ENCODE measurements at regions not wholly inside any gene's neighbourhood (a gene's known extent, or its start where the extent isn't known, plus 50 kb on each side); places are given as distances from the start of the nearest gene placed in this dataset.

DNA sequence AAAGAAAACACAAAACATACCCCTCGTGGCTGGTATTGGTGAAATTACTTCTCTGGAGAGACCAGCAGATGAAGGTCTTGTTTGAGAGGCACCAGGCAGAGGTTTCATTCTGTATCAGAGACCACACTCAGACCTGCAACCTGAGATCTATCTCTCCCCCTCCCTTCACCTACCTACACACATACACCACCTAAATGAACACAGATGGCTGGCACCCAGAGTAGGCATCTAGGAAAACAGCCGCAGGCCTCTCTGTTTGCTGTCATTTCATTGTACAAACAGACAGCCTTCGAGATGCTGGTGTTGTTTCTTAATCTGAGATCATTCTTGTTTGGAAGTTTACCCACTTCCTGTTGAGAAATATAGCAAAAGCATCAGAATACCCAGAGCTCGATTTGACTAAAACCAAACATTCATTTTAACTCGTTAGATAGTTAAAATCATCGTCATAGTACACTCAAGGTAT is 173.9 kb upstream of the SLC25A13 start:
- no peak for DNase-seq (ENCODE audit: low read depth in 3 of 3, low spot score in 2 of 3)

DNA sequence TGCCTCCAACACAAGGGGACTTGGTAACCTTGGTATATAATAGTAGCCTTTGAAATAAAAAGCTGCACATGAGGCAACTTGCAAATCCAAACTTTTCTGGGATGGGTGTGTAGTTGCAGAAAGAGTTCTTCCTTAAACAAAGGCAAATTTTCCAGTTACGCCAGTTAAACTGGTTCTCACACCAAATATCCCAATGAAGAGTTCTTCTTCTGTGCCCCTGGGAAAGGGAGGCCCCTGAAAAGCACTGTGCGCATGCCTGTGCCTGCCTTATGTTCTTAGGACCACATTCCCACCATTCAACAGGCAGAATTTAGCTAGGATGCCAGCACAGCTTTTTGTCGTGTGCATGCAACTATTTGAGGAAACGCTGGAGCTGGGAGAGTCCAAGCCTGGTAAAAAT is 164.8 kb upstream of the SLC25A13 start:
- DNase-seq (ENCODE audit: low read depth in 3 of 3, low spot score in 2 of 3), result no peak

DNA sequence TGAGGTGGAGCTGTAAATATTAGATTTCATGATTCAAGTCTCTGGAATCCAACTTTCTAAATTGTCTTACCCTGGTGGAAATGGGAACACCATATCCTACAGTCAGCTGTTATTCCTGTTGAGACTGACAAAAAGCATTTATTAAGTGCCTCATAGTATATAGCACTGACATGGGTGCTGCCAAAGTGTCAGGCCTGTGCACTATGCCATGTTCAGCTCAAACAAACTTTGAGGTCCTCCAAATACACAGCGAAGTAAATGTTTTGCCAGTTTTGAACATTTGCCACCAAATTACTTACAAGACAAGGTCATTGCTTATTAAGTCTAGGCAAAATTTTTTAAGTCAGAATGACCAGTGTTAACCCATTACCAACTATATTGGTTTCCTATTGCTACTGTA is 162.9 kb upstream of the SLC25A13 start:
- no peak for DNase-seq (ENCODE audit: low read depth in 3 of 3, low spot score in 2 of 3)

DNA sequence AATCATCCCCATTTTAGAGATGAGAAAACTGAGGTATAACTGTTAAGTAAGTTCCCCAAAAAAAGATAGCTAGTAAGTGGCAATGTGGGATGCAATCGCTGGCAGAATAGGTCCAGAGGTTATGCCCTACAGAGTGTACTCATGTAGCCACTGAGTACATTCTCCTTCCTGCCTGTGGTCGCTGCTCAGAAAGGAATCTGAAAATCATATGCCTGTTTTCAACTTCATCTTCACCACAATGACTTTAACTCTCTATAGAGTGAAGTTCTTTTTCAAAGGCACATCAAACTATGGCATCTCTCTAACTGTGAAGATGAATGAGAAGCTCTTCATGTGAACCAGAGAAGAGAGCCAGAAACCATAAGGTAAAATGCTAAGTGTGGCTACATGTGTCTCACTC is 162.2 kb upstream of the SLC25A13 start:
- no peak for DNase-seq (ENCODE audit: low read depth in 3 of 3, low spot score in 2 of 3)

DNA sequence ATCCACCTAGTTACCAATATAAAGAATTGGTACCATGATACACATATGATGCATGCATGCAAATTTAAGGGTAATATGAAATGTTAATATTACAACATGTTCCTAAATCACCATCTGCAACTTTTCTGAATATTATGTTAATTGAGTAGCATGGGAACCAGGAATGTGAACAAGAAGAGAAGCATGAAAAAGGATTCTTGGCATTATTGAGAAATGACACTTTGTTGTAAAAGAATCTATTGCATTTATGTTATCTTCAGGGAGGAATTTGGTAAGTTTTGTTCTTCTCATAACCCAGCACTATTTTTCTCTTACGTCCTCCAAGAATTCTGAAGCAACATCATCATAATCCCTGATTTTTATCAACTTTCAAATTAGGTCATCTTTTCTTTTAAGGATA is 159.9 kb upstream of the SLC25A13 start:
- no peak for DNase-seq (ENCODE audit: low read depth in 3 of 3, low spot score in 2 of 3)

DNA sequence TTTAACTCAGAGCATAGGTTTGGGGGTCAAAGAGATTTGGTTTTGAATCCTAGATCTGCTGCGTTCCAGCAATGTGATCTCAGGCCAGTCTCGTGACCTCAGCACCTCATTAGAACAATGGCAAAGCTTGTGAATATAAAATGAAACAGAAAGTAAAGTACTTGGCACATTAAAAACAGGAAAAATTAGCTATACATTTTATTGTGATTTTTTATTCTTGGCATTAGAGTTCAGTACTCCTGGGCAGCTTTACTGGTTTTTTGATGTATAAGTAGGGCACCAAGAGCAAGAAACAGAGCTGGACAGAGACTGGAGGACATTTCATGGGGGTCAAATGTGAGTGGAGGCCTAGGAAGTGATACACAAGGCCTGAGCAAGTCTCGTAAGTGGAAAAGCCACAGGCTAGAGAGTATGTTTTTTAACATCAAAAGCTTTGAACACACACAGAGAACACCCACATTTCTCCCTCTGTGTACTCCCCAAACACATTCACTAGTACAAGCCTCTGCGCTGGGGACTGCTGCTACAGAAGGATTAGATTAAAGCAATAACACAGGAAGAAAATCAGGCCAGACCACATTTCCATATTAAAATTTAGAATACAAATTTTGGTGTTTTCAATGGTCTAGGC is 157.2 kb upstream of the SLC25A13 start:
- no peak for DNase-seq (ENCODE audit: low read depth in 3 of 3, low spot score in 2 of 3)

DNA sequence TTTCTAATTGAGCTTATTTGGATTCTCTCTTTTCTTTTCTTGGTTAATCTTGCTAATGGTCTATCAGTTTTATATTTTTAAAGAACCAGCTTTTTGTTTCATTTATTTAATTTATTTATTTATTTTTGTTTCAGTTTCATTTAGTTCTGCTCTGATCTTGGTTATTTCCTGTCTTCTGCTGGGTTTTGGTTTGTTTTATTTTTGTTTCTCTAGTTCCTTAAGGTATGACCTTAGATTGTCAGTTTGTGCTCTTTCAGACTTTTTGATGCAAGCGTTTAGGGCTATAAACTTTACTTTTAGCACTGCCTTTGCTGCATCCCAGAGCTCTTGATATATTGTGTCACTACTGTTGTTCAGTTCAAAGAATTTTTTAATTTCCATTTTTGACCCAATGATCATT is 149.7 kb upstream of the SLC25A13 start:
- no peak for DNase-seq (ENCODE audit: low read depth in 3 of 3, low spot score in 2 of 3)

DNA sequence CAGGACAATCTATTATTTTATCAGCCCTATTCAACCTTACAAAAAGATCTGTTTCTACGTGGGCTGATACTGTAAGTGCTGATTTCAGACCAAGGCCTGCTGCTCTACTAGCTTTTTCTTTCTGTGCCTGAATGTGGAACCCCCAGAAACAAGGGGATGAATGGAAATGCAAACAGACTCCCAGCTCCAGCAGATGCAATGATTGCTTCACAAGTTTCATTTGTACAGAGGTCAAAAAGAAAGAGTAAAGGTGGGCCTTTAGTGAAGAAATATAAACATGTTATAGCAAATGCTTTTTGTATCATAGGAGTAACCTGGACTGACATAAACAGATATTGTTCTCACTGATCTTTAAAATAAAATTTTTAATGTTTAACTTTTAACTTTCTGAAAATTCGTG is 130.2 kb upstream of the SLC25A13 start:
- DNase-seq (ENCODE audit: low read depth in 3 of 3, low spot score in 2 of 3), result no peak

DNA sequence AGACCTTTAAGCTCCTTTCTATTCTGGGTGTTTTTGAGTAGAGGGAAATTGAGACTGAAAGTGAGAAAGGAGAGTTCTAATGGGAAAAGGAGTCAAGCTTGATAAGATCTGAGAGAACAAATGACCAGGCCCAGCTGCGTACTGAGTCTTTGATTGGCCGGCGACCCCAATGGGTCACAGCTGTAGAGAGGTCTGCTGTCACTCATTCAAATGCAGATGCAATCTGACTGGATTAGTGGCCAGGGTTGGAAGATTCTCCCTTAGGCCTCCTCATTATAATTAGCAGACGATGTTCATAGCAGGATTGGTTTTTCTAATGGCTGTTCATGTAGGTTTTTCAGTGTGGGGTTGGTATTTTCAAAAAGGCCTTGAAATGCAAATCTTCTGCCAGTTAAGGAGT is 127.2 kb upstream of the SLC25A13 start:
- DNase-seq (ENCODE audit: low read depth in 3 of 3, low spot score in 2 of 3), result no peak

DNA sequence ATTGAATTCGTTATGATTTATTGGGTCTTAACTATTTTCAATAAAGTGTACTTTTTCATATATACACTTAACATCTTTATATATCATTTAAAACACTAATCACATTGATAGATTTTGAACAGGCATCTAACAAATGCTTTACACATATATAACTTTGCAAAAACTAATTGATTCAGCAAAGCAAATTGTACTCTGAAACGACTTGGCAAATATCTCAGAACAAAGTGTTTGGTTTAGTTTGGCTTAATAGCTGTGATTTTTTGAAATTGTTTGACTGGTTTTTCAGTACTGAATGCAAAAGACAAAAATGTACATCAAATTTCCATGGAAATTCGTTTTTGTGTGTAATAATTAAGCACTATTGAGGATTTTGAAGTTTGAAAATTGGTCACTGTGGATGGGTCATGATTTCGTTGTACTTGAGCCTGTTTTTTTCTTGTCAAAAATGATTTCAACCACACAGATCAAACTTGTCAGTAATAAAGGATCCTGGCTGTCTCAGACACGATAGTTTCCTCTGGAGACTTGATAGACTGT is 125.3 kb upstream of the SLC25A13 start:
- DNase-seq (ENCODE audit: low read depth in 3 of 3, low spot score in 2 of 3), result no peak

DNA sequence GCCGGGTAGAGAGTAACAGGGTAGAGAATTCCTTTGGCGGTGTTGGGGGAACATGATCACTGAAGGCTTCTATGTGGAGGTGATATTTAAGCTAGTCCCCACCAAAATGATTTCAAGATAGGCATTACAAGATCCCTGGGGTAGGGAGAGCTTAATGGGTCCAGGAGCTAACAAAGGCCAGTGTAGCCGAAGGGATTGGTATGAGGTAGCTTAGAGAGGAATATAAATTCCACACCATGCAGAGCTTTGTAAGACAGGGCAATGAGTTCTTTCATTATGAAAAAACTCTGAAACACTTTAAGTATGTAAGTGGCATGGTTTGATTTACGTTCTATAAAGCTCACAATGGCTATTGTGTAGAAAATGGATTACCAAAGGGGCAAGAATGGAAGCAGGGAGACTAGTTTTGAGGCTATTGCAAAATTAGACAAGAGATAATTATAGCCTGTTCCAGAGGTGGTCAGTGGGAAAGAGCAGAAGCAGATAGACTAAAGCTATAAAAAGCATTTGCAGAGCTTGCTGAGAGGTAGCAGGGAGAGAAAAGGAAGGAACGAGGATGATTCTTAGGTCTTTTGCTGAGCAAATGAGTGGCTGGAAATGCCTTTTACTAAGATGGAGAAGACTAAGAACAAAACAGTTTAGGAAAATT is 119.7 kb upstream of the SLC25A13 start:
- DNase-seq (ENCODE audit: low read depth in 3 of 3, low spot score in 2 of 3), result no peak

DNA sequence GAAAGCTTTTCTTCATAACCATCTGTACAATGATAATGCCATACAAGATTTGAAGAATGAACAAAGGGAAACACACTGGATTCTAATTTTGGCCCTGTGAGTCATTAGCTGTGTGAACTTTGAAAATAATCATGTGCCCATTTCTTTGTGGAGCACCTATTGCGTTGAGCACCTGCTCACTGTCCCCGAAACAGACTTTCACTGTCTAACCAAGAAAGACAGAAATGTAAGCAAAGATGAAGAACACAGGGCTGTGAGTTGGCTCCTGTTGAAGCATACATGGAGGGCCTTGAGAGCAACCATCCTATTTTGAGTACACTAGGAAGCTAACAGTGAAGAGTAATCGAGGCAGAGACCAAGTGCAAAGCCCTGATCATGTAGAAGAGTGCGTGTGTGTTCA is 118.4 kb upstream of the SLC25A13 start:
- DNase-seq (ENCODE audit: low read depth in 3 of 3, low spot score in 2 of 3), result no peak

DNA sequence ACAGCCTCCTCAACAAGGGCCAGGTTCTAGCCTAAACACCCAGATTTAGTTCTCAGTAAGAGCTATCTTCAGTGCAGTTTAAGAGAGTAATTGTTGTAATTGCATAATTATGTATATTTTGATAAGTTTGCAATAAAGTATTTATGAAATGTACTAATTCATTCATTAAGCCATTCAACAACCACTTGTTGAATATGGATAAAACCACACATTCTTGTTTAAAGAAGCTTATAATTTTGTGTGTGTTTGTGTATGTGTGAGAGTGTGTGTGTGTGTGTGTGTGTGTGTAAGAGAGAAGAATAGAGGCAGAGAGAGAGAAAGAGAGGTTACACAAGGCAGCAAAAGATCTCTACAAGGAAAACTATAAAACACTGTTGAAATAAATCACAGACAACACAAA is 115.0 kb upstream of the SLC25A13 start:
- DNase-seq (ENCODE audit: low read depth in 3 of 3, low spot score in 2 of 3), result no peak

DNA sequence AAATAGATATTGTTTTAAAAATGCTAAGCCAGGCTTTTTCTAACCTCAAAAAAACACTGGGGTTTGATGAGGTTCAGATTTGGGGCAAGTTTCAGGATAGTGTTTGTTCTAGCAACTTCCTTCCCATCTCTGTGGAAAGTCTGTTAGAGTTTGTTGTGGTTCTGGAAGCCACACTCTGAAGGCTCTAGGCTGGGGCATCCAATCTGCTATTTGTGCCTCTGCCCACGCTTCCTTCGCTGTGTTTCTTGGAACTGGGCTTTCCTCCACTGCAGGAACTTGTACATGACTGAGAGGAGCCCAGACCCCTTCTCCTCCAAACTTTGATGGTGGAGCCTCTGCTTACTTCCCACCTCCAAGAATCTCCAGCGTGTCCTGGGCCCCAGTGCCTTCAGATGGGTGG is 108.5 kb upstream of the SLC25A13 start:
- no peak for DNase-seq (ENCODE audit: low read depth in 3 of 3, low spot score in 2 of 3)

DNA sequence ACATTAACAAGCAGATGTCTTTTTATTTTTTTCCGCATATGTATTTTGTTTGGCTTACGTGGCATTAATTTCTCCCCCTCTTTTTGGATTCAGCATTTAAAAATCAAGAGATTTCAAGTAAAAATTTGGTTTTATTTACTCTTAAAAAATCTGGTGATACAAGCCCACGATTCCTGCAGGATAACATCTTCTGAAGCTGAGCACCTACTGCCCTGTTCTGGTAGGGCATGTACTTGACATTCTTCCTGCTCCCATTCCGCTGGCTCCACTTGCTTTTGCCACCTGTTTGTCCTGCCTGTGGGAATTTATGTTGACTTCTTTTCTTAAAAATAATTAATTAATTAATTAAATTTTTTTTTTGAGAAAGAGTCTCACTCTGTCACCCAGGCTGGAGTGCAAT is 105.2 kb upstream of the SLC25A13 start:
- DNase-seq (ENCODE audit: low read depth in 3 of 3, low spot score in 2 of 3), result no peak

DNA sequence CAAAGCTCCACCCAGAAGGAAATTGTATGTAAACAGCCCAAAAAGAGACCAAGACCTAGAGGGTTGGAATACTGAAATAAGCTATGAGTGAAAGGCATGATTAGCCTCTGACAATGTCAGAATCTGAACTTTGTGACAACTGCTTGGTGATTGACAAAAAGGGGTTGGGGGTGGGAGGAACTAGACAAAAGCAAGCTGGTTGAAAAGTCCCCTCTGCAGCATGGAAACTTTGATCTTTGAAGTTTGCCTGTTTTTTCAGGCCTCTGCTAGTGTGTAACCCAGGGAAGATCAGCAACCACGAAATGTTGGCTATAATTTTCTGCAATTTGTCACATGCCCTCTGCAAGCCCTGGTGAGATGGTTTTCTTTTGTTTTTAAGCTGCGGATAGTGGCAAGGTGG is 104.8 kb upstream of the SLC25A13 start:
- DNase-seq (ENCODE audit: low read depth in 3 of 3, low spot score in 2 of 3), result no peak

DNA sequence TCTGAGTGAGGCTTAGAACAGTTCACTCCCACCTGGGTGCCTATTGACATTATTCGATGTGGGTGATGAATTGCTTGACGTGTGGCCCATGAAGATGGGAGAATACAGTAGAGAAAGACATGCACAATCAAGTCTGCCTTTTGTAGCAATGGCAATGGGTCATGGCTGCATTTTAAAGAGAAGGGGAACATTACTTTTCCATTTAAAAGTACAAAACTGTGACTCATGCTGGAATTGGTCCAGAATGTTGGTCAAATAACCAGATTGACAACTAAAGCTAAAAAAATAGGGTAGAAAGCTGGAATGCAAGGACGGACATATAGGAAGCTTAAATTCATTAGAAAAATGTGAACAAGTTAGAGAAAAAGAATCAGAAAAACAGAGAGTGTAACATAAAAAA is 104.1 kb upstream of the SLC25A13 start:
- no peak for DNase-seq (ENCODE audit: low read depth in 3 of 3, low spot score in 2 of 3)

DNA sequence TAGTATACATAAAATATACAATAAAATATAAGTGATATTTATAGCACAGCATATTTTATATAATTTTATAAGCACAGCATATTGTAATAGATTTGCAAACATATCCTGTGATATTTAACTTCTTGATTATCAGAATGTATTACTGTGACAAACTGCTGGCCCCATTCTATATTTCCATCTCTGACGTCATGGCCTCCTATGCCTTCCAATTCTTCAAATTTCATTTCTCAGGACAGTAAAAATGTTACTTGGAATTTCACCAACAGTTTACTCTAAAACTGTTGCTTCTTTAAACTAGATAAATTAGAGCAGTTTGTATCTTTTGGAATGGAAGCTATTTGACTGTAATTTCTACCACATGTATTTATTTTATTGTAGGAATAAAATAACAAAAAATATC is 102.5 kb upstream of the SLC25A13 start:
- DNase-seq (ENCODE audit: low read depth in 3 of 3, low spot score in 2 of 3), result no peak

DNA sequence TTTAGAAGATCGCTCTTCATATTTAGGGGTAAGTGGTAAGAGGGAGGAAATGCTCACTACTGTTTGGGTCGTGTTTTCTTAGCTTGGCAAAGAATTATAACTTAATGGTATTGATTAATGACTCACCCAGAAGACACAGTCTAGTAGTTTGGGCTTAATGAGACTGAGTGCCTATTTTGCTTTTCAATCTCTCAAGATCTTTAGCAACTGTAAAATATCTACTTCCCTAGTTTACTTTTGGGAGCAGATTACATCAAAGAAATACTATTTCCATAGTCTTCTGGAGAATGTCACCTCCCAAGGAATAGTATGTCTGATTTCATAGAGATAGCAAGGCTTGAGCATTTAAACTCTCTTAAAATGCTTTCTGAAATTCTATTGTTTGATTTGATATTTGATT is 100.5 kb upstream of the SLC25A13 start:
- no peak for DNase-seq (ENCODE audit: low read depth in 3 of 3, low spot score in 2 of 3)

DNA sequence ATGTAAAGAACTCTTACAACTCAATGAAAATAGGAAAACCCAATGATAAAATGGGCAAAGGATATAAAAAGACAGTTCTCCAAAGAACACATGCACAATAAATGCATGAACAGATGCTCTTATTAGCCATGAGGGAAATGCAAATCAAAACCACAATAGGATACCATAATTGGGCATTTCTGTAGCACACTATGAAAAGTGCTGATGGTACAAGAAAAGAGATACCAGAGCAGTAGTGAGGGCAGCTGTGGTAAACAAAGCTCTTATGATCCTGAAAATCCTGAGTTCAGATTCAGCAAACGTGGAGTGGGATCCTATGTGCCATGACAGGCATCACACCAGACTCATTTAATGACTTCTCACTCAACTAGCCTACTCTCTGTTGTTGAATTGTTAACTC is 96.7 kb upstream of the SLC25A13 start:
- no peak for DNase-seq (ENCODE audit: low read depth in 3 of 3, low spot score in 2 of 3)

DNA sequence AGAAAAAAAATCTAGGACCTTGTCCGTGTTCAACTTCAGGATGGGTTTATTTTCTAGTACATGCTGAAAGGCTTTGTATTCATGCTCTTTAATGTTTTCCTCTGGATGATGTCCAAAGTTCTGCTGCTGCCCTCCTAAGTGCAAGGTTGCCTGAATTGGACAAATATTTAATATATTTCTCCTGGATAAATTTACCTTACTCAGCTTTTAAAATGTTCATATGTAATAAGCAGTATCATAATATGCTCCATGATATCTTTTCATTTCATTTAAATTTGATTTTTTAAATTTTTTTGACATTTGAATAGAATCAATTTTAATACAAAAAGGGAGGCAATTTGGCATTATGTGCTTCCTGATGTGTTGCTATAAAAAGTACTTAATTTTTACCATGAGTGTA is 95.9 kb upstream of the SLC25A13 start:
- no peak for DNase-seq (ENCODE audit: low read depth in 3 of 3, low spot score in 2 of 3)

DNA sequence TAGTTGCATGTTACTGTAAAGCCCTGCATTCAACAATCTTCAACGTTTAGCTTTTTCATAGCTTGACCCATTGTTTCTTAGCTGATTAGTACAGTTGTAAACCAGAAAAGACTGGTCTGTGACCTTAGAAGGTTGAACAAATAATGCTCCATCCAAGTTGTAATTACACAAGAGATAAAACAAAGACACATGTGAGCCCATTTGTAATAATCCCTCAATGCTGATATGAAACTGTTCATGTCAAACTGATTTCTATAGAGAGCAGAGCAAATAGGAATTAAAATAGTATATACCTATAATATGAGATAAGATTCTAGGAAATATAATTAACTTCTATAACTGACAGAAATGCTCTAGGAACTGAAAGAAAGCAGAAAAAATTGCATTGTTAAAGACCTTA is 94.7 kb upstream of the SLC25A13 start:
- DNase-seq (ENCODE audit: low read depth in 3 of 3, low spot score in 2 of 3), result no peak

DNA sequence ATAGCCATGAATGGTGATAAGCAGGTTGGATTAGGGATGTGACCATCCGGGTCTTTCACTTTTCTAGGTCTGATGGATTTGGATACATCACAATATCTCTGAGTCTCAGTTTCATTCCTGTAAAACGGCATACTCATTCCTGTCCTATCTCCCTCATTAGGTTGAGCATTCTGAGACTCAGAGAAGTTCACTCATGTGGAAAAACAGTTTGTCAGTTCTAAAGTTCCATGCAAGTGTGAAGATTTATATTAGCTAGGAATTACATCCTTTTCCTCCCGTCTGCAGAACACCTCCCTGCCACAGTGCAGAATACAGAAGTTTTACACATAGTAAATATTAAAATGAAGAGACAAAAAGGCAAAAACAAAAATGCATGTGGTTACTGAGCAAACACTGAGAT is 94.2 kb upstream of the SLC25A13 start:
- DNase-seq (ENCODE audit: low read depth in 3 of 3, low spot score in 2 of 3), result no peak
